Neuronal stem cell (in vitro differentiated cells): ENCODE measurements at regions not wholly inside any gene's neighbourhood (a gene's known extent, or its start where the extent isn't known, plus 50 kb on each side); places are given as distances from the start of the nearest gene placed in this dataset.

Experiments
- DNase-seq: peaks from one replicate; pipeline ENCODE4 v3.0.0-alpha.2; 2013; ENCODE audit warnings: low spot score
- H2AFZ ChIP-seq: one replicate; pipeline ENCODE4 v1.6.1; 2013; ENCODE audit warnings: mild to moderate bottlenecking, low read length, inconsistent platforms
- H2AK5ac ChIP-seq: 2 replicates; pipeline ENCODE4 v1.6.1; 2013; ENCODE audit warnings: low read depth, mild to moderate bottlenecking, inconsistent platforms, low read length, moderate library complexity, mixed read lengths
- H2BK120ac ChIP-seq: 2 replicates; pipeline ENCODE4 v1.6.1; 2013; ENCODE audit warnings: low read depth, mild to moderate bottlenecking, inconsistent platforms, low read length, moderate library complexity, mixed read lengths
- H2BK12ac ChIP-seq: one replicate; pipeline ENCODE4 v1.6.1; 2013; ENCODE audit warnings: low read length, inconsistent platforms
- H2BK15ac ChIP-seq: 2 replicates; pipeline ENCODE4 v1.6.1; 2013; ENCODE audit warnings: mild to moderate bottlenecking, low read length, inconsistent platforms, mixed read lengths
- H2BK5ac ChIP-seq: one replicate; pipeline ENCODE4 v1.6.1; 2013; ENCODE audit warnings: inconsistent platforms, mild to moderate bottlenecking, low read length, moderate library complexity
- H3K14ac ChIP-seq: one replicate; pipeline ENCODE4 v1.6.1; 2013; ENCODE audit warnings: low read length, inconsistent platforms
- H3K18ac ChIP-seq: 2 replicates; pipeline ENCODE4 v1.6.1; 2013; ENCODE audit warnings: low read length, inconsistent platforms
- H3K23ac ChIP-seq: 2 replicates; pipeline ENCODE4 v1.6.1; 2013; ENCODE audit warnings: low read depth, mild to moderate bottlenecking, mixed read lengths, low read length, inconsistent platforms; ENCODE audit not compliant: poor library complexity
- H3K27ac ChIP-seq: replicated peaks from 3 replicates; pipeline ENCODE4 v1.5.1; 2013; ENCODE audit warnings: low read length, inconsistent platforms
- H3K27me3 ChIP-seq, 3 experiments: 2 replicates each; pipeline ENCODE4 v1.6.1; 2013; ENCODE audit warnings: low read length in 3 of 3, mild to moderate bottlenecking in 2 of 3, inconsistent platforms in 1 of 3, low read depth in 1 of 3, mixed read lengths in 1 of 3, moderate library complexity in 1 of 3; ENCODE audit not compliant: control insufficient read depth in 3 of 3, insufficient read depth in 3 of 3
- H3K36me3 ChIP-seq, 2 donors: replicated peaks in 1 of 2; 2 replicates each; pipeline ENCODE4 v1.6.1; 2013; ENCODE audit warnings: low read length in 2 of 2; ENCODE audit not compliant: control insufficient read depth in 2 of 2, insufficient read depth in 2 of 2
- H3K4ac ChIP-seq: 2 replicates; pipeline ENCODE4 v1.6.1; 2013; ENCODE audit warnings: inconsistent platforms, mild to moderate bottlenecking, low read length, moderate library complexity
- H3K4me1 ChIP-seq, 2 donors: 1 replicate in 1 of 2; 2 replicates in 1 of 2; pipeline ENCODE4 v1.6.1; 2013; ENCODE audit warnings: low read length in 2 of 2, low read depth in 1 of 2; ENCODE audit not compliant: control insufficient read depth in 2 of 2, insufficient read depth in 1 of 2
- H3K4me2 ChIP-seq: one replicate; pipeline ENCODE4 v1.6.1; 2013; ENCODE audit warnings: mild to moderate bottlenecking, low read length, inconsistent platforms; ENCODE audit not compliant: insufficient read depth, poor library complexity, severe bottlenecking
- H3K4me3 ChIP-seq, 2 donors: 2 replicates each; pipeline ENCODE4 v1.5.1; 2013; ENCODE audit warnings: low read length in 2 of 2, mild to moderate bottlenecking in 2 of 2, inconsistent platforms in 1 of 2, moderate library complexity in 1 of 2
- H3K79me1 ChIP-seq: one replicate; pipeline ENCODE4 v1.6.1; 2013; ENCODE audit warnings: low read depth, mild to moderate bottlenecking, inconsistent platforms, low read length, moderate library complexity
- H3K9ac ChIP-seq: one replicate; pipeline ENCODE4 v1.6.1; 2013; ENCODE audit warnings: mild to moderate bottlenecking, low read depth, low read length, inconsistent platforms; ENCODE audit not compliant: poor library complexity
- H3K9me3 ChIP-seq, 2 donors: replicated peaks in 1 of 2; 2 replicates each; pipeline versions ENCODE3 to v1.6.1; 2013; ENCODE audit warnings: low read length in 2 of 2, mild to moderate bottlenecking in 2 of 2, inconsistent platforms in 1 of 2, low read depth in 1 of 2, mixed read lengths in 1 of 2, moderate library complexity in 1 of 2; ENCODE audit not compliant: control insufficient read depth in 2 of 2, insufficient read depth in 1 of 2
- H4K8ac ChIP-seq: one replicate; pipeline ENCODE4 v1.6.1; 2013; ENCODE audit warnings: low read depth, mild to moderate bottlenecking, inconsistent platforms, low read length, moderate library complexity
- H4K91ac ChIP-seq: one replicate; pipeline ENCODE4 v1.6.1; 2013; ENCODE audit warnings: low read length, low read depth, mild to moderate bottlenecking, inconsistent platforms; ENCODE audit not compliant: poor library complexity
- WGBS, 2 donors: extraction: QIAGEN DNeasy Blood & Tissue Kit; methylation state at CpG; one replicate each; pipeline ENCODE4 v1.1.7; 2013; ENCODE audit warnings: missing lambda C conversion rate in 2 of 2, mixed read lengths in 1 of 2; ENCODE audit not compliant: insufficient read length in 2 of 2, insufficient replicate concordance in 1 of 2; ENCODE audit errors: extremely low coverage in 2 of 2; 5-methylcytosine and 5-hydroxymethylcytosine counted together

GRCh38 chr10:33781606-33782395 is 447.3 kb upstream of the NRP1 start:
- no peaks in the 10 kb centered on the region for H3K36me3 ChIP-seq
- peaks cover 6 to 7% of the 10 kb centered on the region in 2 donors for H3K4me1 ChIP-seq
- no peak overlapping the region for H2BK15ac ChIP-seq
- 100% methylated on average over 1 of the region's 7 CpGs for WGBS, 2 donors
- H3K27ac ChIP-seq, result no peak overlapping the region
- H3K4me2 ChIP-seq, result no peak overlapping the region
- H3K4ac ChIP-seq, result no peak overlapping the region
- no peak overlapping the region for H3K9ac ChIP-seq
- no peak overlapping the region for H3K18ac ChIP-seq
- DNase-seq, result no peak
- no peak overlapping the region for H2AFZ ChIP-seq
- no peak overlapping the region for H2BK5ac ChIP-seq
- no peak overlapping the region for H2AK5ac ChIP-seq
- peaks cover 0 to 7% of the 10 kb centered on the region in 2 donors for H3K9me3 ChIP-seq
- no peak overlapping the region for H3K14ac ChIP-seq
- no peak overlapping the region for H2BK120ac ChIP-seq
- H4K8ac ChIP-seq, result no peak overlapping the region
- no peaks in the 10 kb centered on the region for H3K27me3 ChIP-seq
- H3K23ac ChIP-seq, result no peak overlapping the region
- H2BK12ac ChIP-seq, result no peak overlapping the region
- H4K91ac ChIP-seq, result no peak overlapping the region
- H3K79me1 ChIP-seq, result no peaks in the 10 kb centered on the region
- H3K4me3 ChIP-seq, result no peak overlapping the region

DNA sequence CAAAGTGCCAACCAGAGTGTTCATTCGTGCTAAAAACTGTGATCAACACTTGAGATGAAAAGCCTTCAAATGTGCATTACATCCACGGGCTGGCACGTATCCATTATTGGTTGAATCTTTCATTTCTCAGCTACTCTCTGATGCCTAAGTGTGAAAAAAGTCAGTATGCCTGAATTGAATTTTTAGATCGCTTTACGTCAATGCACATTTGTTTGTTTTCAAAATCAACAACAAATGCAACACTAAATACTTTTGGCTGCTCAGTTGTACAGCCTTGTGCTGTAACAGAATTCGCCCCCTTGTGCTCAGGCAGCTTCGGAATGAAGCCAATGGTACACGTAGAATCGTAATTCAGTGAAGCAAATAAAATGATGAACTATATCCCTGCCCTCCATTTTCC is 446.5 kb upstream of the NRP1 start:
- WGBS, 2 donors, result no CpG with 5 or more reads among the region's 9 CpGs
- no peaks in the 10 kb centered on the region for H3K79me1 ChIP-seq

DNA sequence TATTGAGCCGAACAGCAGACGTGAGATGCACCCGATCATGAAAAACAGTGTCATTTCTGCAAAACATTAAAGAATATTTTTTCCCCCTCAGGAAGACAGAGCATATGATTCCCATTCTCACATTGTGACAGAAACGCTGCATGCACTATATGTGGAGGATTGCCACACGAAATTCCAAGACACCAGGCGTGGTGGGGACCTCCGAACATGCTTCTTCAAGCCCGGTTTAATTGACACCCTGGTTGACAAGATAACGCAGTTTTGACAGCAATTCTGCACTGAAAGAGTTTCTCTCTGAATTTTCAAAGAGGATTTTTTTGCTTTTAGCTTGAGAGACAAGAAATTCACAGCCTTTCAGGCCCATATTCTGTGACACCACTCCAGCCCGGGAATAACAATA is 442.8 kb upstream of the NRP1 start:
- peaks cover 0 to 4% of the 10 kb centered on the region in 2 donors for H3K9me3 ChIP-seq
- H2BK15ac ChIP-seq, result no peak overlapping the region
- H3K36me3 ChIP-seq, result no peaks in the 10 kb centered on the region
- no CpG with 5 or more reads among the region's 10 CpGs for whole genome bisulfite sequencing, 2 donors
- H4K8ac ChIP-seq, result no peak overlapping the region
- no peak overlapping the region for H4K91ac ChIP-seq
- no peaks in the 10 kb centered on the region for H3K27me3 ChIP-seq
- no peak overlapping the region for H2BK12ac ChIP-seq
- no peak for DNase-seq
- H3K4me3 ChIP-seq, result no peak overlapping the region
- no peak overlapping the region for H2BK5ac ChIP-seq
- no peak overlapping the region for H3K4ac ChIP-seq
- no peak overlapping the region for H3K27ac ChIP-seq
- no peak overlapping the region for H3K9ac ChIP-seq
- H3K79me1 ChIP-seq, result no peaks in the 10 kb centered on the region
- no peak overlapping the region for H3K14ac ChIP-seq
- H3K4me1 ChIP-seq, result peaks cover 16 to 19% of the 10 kb centered on the region in 2 donors
- H3K23ac ChIP-seq, result no peak overlapping the region
- no peak overlapping the region for H2BK120ac ChIP-seq
- H2AFZ ChIP-seq, result no peak overlapping the region
- H2AK5ac ChIP-seq, result no peak overlapping the region
- H3K18ac ChIP-seq, result no peak overlapping the region
- no peak overlapping the region for H3K4me2 ChIP-seq

More for the DNA sequence above, 446.5 kb upstream of the NRP1 start:
- Histone ChIP-seq H2BK120ac (no peak overlapping the region), H2BK15ac (no peak overlapping the region), H3K27me3 (no peaks in the 10 kb centered on the region), H3K18ac (no peak overlapping the region), H2AK5ac (no peak overlapping the region), H4K91ac (no peak overlapping the region), H3K9me3 (peaks cover 0 to 7% of the 10 kb centered on the region in 2 donors), H3K14ac (no peak overlapping the region), H3K4me1 (peaks cover 6 to 7% of the 10 kb centered on the region in 2 donors), H3K4ac (no peak overlapping the region), H3K4me2 (no peak overlapping the region), H3K4me3 (no peak overlapping the region), H2BK12ac (no peak overlapping the region), H3K36me3 (no peaks in the 10 kb centered on the region), H3K23ac (no peak overlapping the region), H3K9ac (no peak overlapping the region), H2BK5ac (no peak overlapping the region), H3K27ac (no peak overlapping the region), H4K8ac (no peak overlapping the region), H2AFZ (no peak overlapping the region)
- DNase-seq, result no peak

DNA sequence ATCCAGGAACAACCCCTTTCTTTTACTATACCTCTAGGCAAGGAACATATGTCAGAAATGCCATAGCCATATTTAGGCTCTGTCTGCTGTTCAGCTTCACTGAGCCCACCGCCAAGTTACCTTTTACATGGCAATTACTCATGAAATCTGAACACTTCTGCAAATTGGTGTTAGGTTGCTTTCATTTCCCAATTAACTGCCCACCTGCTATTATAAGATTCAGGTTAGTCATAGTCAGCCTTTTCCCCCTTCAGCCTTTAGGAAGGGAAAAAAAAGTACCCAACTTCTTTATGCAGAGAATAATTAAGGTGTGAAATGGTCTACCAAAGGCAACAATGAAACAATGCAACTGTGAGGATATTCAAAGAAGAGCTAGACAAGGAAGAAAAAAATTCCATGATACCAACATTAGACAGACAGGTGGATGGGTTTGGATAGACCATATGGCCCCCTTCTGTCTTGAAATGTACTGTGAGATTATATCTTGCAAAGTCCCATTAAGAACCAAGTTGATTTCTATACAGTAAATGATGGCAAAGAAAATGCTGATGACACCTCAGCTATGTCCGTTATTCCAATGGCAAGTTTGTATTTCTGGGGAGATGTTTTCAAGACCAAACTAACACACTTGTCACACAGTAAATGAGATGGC is 442.1 kb upstream of the NRP1 start:
- Histone ChIP-seq H2AFZ (no peak overlapping the region), H3K4me2 (no peak overlapping the region), H2BK120ac (no peak overlapping the region), H4K91ac (no peak overlapping the region), H3K27ac (no peak overlapping the region), H3K9me3 (peaks cover 0 to 4% of the 10 kb centered on the region in 2 donors), H2BK5ac (no peak overlapping the region), H2BK12ac (no peak overlapping the region), H3K27me3 (no peaks in the 10 kb centered on the region), H3K18ac (no peak overlapping the region), H3K36me3 (no peaks in the 10 kb centered on the region), H3K4ac (no peak overlapping the region), H3K4me3 (no peak overlapping the region), H3K79me1 (no peaks in the 10 kb centered on the region), H2AK5ac (no peak overlapping the region), H3K4me1 (peaks cover 18 to 25% of the 10 kb centered on the region in 2 donors), H4K8ac (no peak overlapping the region), H3K14ac (no peak overlapping the region), H2BK15ac (no peak overlapping the region), H3K9ac (no peak overlapping the region), H3K23ac (no peak overlapping the region)
- WGBS, 2 donors, result no CpG with 5 or more reads among the region's 2 CpGs
- no peak for DNase-seq
